GM06990 (cell line): ENCODE measurements at regions not wholly inside any gene's neighbourhood (a gene's known extent, or its start where the extent isn't known, plus 50 kb on each side); places are given as distances from the start of the nearest gene placed in this dataset.

Experiments
- DNase-seq: peaks from one replicate; pipeline ENCODE4 v3.0.0-alpha.2; 2011; ENCODE audit not compliant: insufficient read length; ENCODE audit errors: extremely low read depth
- H3K27me3 ChIP-seq: replicated peaks from 2 replicates; pipeline ENCODE4 v1.6.0; 2011; ENCODE audit warnings: low read length; ENCODE audit not compliant: control insufficient read depth, insufficient read depth
- H3K36me3 ChIP-seq: 2 replicates; pipeline ENCODE4 v1.5.1; 2011; ENCODE audit warnings: low read length; ENCODE audit not compliant: control insufficient read depth, insufficient read depth
- H3K4me3 ChIP-seq: replicated peaks from 2 replicates; pipeline ENCODE4 v1.5.1; 2011; ENCODE audit warnings: low read depth, mild to moderate bottlenecking, control low read depth, low read length
- CTCF ChIP-seq: IDR thresholded peaks from 2 replicates; pipeline ENCODE4 v1.5.1; 2011; ENCODE audit warnings: low read length, control low read depth, mild to moderate bottlenecking, inconsistent platforms; ENCODE audit not compliant: insufficient read depth, poor library complexity, severe bottlenecking

GRCh38 chr16:11409398-11409797, 64.1 kb downstream of the RMI2 start:
- TF ChIP-seq CTCF: no peak

DNA sequence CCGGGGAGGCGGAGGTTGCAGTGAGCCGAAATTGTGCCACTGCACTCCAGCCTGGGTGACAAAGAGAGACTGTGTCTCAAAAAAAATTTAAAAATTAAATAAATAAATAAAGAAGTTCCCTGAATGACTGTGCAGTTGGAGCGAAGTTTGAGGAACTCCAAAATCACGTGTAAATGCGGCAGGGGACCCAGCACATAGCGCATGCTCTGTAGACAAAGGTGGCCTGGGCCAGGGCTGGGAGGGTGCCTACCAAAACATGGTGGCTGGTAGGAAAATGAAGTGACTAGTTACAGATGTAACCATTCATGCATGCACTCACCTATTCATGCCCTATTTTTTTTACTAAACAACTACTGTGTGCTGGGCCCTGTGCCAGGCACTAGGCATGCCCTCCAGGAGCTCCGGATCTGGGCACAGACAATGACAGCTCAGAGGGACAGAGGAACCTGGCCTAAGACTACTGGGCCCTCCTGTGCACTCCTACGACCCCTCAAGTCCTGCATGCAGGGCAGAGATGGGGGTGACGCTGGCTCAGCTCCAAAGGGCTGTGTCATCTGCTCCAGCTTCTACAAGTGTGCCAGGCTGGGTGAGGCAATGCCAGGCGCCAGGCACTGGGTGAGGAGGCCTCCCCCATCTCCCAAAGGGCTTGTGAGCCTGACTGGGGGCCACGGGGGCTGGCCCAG, 65.3 kb downstream of the RMI2 start:
- no peak for DNase-seq
- Histone ChIP-seq H3K4me3 (no peak overlapping the region), H3K27me3 (no peaks in the 10 kb centered on the region), H3K36me3 (no peaks in the 10 kb centered on the region)
- no peak for TF ChIP-seq CTCF

More at GRCh38 chr16:11409398-11409797, 64.1 kb downstream of the RMI2 start:
- Histone ChIP-seq H3K4me3 (no peak overlapping the region), H3K36me3 (no peaks in the 10 kb centered on the region), H3K27me3 (no peaks in the 10 kb centered on the region; the same call in 1 of the 2 replicates)
- no peak for DNase-seq

DNA sequence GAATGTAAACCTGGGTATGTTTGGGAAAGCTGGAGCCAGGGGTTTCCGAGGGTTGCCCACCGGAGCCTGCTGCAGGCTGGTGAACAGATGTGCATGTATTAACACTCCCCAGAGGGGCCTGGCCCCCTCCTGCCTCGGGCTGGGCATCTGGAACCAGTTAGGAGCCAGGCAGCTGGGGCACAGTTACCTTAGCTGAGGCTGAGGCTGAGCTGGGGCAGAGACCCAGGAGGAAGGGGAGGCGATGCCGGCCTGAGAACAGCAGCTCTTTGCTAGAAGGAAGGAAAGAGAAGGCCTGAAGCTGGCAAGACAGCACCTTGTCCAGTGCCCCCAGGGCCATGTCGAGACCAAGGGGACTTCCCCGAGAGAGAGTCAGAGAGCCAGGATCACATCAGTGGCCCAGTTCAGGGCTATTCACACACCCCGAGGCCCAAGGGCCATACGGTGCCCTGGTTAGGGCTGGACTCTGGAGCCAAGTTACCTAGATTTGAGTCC, 65.8 kb downstream of the RMI2 start:
- no peak for TF ChIP-seq CTCF
- Histone ChIP-seq H3K36me3 (no peaks in the 10 kb centered on the region), H3K27me3 (no peaks in the 10 kb centered on the region), H3K4me3 (no peak overlapping the region)
- no peak for DNase-seq

DNA sequence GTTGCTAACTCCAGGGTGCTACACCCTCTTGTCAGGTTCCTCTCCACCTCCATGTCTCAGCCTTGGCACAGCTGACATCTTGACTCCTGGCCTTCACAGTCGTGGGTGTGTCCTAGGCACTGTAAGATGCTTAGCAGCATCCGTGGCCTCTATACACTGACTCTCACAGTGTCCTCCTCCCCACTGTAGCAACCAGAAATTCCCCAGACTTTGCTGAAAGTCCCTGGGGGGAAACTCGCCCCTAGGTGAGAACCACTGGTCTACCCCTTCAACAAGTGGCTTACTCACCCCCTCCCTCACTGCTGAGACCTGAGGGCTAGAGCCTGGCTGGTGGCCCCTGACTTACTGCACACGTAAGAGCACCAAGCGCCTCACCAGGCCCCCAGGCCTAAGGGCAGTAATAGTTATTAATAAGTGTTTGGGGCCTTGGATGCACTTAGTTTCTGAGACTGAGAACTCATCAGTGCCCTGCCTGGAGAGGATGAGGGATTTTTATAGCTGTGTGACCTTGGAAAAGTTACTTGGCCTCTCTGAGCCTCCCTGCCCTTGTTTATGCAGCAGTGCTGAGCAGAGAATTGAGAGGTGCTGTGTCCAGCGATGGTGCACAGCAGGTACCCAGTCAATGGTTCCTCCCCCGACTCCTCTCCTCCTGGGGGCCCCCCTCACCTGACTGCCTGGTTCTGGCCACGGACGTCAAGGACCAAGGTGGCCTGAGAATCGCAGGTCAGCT, 67.1 kb downstream of the RMI2 start:
- Histone ChIP-seq H3K27me3 (no peaks in the 10 kb centered on the region), H3K4me3 (no peak overlapping the region), H3K36me3 (no peaks in the 10 kb centered on the region)
- DNase-seq: no peak
- no peak for TF ChIP-seq CTCF

DNA sequence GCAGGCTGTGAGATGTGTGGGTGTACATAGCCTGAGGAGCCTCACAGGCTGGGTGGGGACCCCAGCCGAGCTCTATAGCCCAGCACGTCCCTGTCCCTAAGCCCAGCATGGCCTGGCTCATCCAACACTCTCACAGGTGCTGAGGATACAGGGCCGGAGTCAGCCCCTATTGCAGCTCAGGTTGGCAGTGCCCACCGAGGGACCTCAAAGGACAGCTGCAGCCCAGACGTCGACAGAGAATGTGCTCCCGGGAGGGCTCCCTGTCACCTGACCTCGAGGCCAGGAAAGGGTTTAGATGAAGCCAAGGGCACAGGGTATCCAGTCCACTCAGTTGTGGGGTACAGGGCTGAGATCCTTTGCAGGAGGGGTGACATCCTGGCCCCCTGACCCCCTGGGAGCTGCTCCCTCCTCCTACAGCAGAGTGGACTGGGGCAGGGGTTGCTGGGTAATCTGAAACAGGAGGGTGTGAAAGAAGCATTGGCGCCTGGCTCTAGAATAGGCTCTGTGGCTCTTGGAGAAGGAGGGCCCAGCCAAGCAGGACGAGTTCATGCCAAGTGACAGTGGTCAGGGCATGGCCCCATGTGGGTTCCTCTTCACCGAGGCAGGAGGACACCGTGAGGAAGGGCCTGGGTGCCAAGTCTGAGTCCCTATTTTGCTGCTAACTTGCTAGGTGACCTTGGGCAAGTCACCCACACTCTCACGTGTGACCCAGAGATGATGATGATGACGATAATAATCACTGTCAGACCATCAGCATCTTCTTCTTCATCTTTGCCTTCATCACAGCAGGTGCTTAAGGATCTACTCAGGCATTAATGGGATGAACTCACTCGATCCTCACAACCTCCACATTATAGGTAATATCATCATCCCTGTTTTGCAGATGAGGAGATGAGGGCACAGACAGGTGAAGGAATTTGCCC, 68.0 kb downstream of the RMI2 start:
- DNase-seq: no peak
- no peak for TF ChIP-seq CTCF
- H3K27me3 ChIP-seq: no peaks in the 10 kb centered on the region
- no peak overlapping the region for H3K4me3 ChIP-seq
- no peaks in the 10 kb centered on the region for H3K36me3 ChIP-seq
